NCI-H1930 (cell line): ENCODE measurements at regions not wholly inside any gene's neighbourhood (a gene's known extent, or its start where the extent isn't known, plus 50 kb on each side); places are given as distances from the start of the nearest gene placed in this dataset.
"Not testable (repeated sequence)": the region's sequence is repeated elsewhere in the genome, so short reads cannot be mapped to it uniquely, and the experiment has no call there.

ENCODE experiments used
- DNase-seq, 2 experiments: peaks; one replicate each; lab custom pipeline; 2025; lab: John Stamatoyannopoulos, UW

GRCh38 chr20:56769921-56770600 lies 141.0 kb downstream of the TFAP2C start:
- DNase-seq, result no peak

GRCh38 chr20:56773749-56774148 lies 144.6 kb downstream of the TFAP2C start:
- no peak for DNase-seq

- DNase-seq, result no peak
These were observed 145.8 kb downstream of the TFAP2C start for GRCh38 chr20:56774873-56775272.

- no peak for DNase-seq
These were observed 147.2 kb downstream of the TFAP2C start for GRCh38 chr20:56776345-56776744.

- no peak for DNase-seq
These were observed 149.7 kb downstream of the TFAP2C start for GRCh38 chr20:56778765-56779195.

- DNase-seq, result no peak
These were observed 150.5 kb downstream of the TFAP2C start for GRCh38 chr20:56779452-56780143.

GRCh38 chr20:56780266-56780665 lies 151.2 kb downstream of the TFAP2C start:
- no peak for DNase-seq

- no peak for DNase-seq
These were observed 152.1 kb downstream of the TFAP2C start for GRCh38 chr20:56781108-56781739.

GRCh38 chr20:56781987-56782560 lies 153.0 kb downstream of the TFAP2C start:
- not testable (repeated sequence) for DNase-seq

- DNase-seq, result not testable (repeated sequence)
These were observed 153.7 kb downstream of the TFAP2C start for GRCh38 chr20:56782814-56783213.

- no peak for DNase-seq
These were observed 154.7 kb downstream of the TFAP2C start for GRCh38 chr20:56783826-56784225.

- DNase-seq, result no peak
These were observed 157.4 kb downstream of the TFAP2C start for GRCh38 chr20:56786503-56786902.

GRCh38 chr20:56788041-56788670 lies 159.1 kb downstream of the TFAP2C start:
- DNase-seq, result no peak

- no peak for DNase-seq
These were observed 159.8 kb downstream of the TFAP2C start for GRCh38 chr20:56788671-56789610.

- DNase-seq, result no peak
These were observed 164.8 kb downstream of the TFAP2C start for GRCh38 chr20:56793916-56794315.

GRCh38 chr20:56795492-56795891 lies 166.4 kb downstream of the TFAP2C start:
- DNase-seq, result no peak

- no peak for DNase-seq
These were observed 167.2 kb downstream of the TFAP2C start for GRCh38 chr20:56796345-56796744.

- DNase-seq, result no peak
These were observed 167.9 kb downstream of the TFAP2C start for GRCh38 chr20:56797023-56797422.

GRCh38 chr20:56798634-56799033 lies 169.5 kb downstream of the TFAP2C start:
- DNase-seq, result no peak

- no peak for DNase-seq
These were observed 170.1 kb downstream of the TFAP2C start for GRCh38 chr20:56799187-56799586.

GRCh38 chr20:56800088-56800487 lies 171.0 kb downstream of the TFAP2C start:
- DNase-seq, result no peak
